Tibial artery (tissue), 4 donors: ENCODE measurements at regions not wholly inside any gene's neighbourhood (a gene's known extent, or its start where the extent isn't known, plus 50 kb on each side); places are given as distances from the start of the nearest gene placed in this dataset.

Experiments
- DNase-seq, 2 donors: peaks; one replicate each; pipeline ENCODE4 v3.0.0-alpha.2; 2019
- H3K27ac ChIP-seq, 2 donors: fragments of 200-600 bp; sonication (generic) in 1 of 2; 1 replicate in 1 of 2; 2 replicates in 1 of 2; pipeline ENCODE4 v1.5.1; 2018 to 2019; ENCODE audit warnings: mild to moderate bottlenecking in 1 of 2
- H3K27me3 ChIP-seq, 2 donors: fragments of 200-600 bp; sonication (generic) in 1 of 2; one replicate each; pipeline versions ENCODE4 v1.5.1 to v1.6.0; 2016 to 2019
- H3K36me3 ChIP-seq, 3 donors: fragments of 200-600 bp; sonication (generic) in 2 of 3; one replicate each; pipeline ENCODE4 v1.5.1; 2016 to 2019; ENCODE audit warnings: mild to moderate bottlenecking in 2 of 3
- H3K4me1 ChIP-seq, 4 donors: fragments of 200-600 bp; sonication (generic) in 2 of 4; 1 replicate in 3 of 4; 2 replicates in 1 of 4; pipeline ENCODE4 v1.5.1; 2016 to 2019
- H3K4me3 ChIP-seq, 2 donors: fragments of 200-600 bp; sonication (generic) in 1 of 2; 1 replicate in 1 of 2; 2 replicates in 1 of 2; pipeline ENCODE4 v1.5.1; 2018 to 2019; ENCODE audit warnings: mild to moderate bottlenecking in 2 of 2
- H3K9me3 ChIP-seq, 3 donors: fragments of 200-600 bp; sonication (generic) in 1 of 3; one replicate each; pipeline ENCODE4 v1.5.1; 2016 to 2019
- CTCF ChIP-seq, 2 experiments: fragments of 200-600 bp in 1 of 2; fragments of 450-650 bp in 1 of 2; IDR thresholded peaks; one replicate each; pipeline ENCODE4 v1.5.1; 2017 to 2019; ENCODE audit warnings: antibody characterized with exemption in 2 of 2, mild to moderate bottlenecking in 1 of 2, moderate library complexity in 1 of 2
- intact Hi-C: fragments of 100-400 bp; cut with DNase I; formaldehyde crosslinking; loops from one replicate; pipeline ENCODE4 v1.15.0; 2023; ENCODE audit warnings: low total_unique reads

- no peaks in the 10 kb centered on the region for H3K36me3 ChIP-seq
- TF ChIP-seq CTCF (IDR thresholded peaks at IDR 0.05) = no peak
- no peaks in the 10 kb centered on the region for H3K4me1 ChIP-seq
- no peaks in the 10 kb centered on the region for H3K9me3 ChIP-seq
- DNase-seq = no peak
- no peaks in the 10 kb centered on the region for H3K27me3 ChIP-seq
- no peak overlapping the region for H3K27ac ChIP-seq
- no peak overlapping the region for H3K4me3 ChIP-seq
- intact Hi-C loops = no loop called here
These were observed 320.6 kb downstream of the SNAPC1 start for GRCh38 chr14:62082779-62083178.

DNA sequence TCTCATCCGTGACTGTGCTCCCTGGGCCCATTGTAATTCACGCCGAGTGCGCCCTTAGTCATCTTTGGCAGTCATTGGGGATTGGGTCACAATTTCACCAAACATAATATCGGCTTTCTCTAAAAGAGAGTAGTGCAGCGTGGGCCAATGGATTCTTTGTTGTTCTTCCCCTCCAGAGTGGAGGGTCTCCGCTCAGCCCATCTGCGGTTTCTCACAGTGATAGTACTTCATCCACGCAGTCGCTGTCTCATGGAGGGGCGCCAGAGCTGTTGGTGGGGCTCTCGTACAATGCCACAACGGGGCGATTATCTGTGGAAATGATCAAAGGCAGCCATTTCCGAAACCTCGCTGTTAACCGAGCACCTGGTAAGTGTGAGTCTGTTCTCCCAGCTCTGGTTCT, 321.8 kb downstream of the SNAPC1 start:
- H3K9me3 ChIP-seq = no peaks in the 10 kb centered on the region
- H3K4me1 ChIP-seq = no peaks in the 10 kb centered on the region
- no peaks in the 10 kb centered on the region for H3K27me3 ChIP-seq
- H3K27ac ChIP-seq = no peak overlapping the region
- no peak overlapping the region for H3K4me3 ChIP-seq
- DNase-seq = no peak
- intact Hi-C loops = no loop called here
- no peaks in the 10 kb centered on the region for H3K36me3 ChIP-seq
- TF ChIP-seq CTCF (IDR thresholded peaks at IDR 0.05) = no peak

- intact Hi-C loops = no loop called here
- no peak for DNase-seq
- Histone ChIP-seq H3K27ac (no peak overlapping the region), H3K9me3 (no peaks in the 10 kb centered on the region), H3K4me1 (no peaks in the 10 kb centered on the region), H3K27me3 (no peaks in the 10 kb centered on the region), H3K4me3 (no peak overlapping the region), H3K36me3 (no peaks in the 10 kb centered on the region)
- no peak for TF ChIP-seq CTCF (IDR thresholded peaks at IDR 0.05)
These were observed 325.0 kb downstream of the SNAPC1 start for GRCh38 chr14:62087191-62087590.

DNA sequence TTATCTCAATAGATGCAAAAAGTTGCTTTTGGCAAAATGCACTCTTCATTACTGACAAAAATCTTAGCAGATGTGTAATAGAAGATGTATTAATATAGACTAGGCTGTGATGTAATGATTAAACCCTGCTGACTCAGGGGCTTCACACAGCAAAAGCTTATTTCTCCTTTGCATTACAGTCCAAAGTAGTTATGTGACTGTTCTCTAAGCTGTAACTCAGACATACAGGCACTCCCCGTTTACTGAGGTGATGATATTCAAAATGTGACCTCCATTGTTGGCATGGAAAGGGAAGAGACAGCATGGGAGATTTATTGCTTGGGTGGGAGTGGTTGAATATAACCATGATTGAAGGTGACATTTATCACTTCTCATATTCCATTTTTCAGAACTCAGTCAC, 331.5 kb downstream of the SNAPC1 start:
- H3K27me3 ChIP-seq = no peaks in the 10 kb centered on the region
- intact Hi-C loops = no loop called here
- DNase-seq = no peak
- H3K27ac ChIP-seq = no peak overlapping the region
- no peaks in the 10 kb centered on the region for H3K4me1 ChIP-seq
- H3K4me3 ChIP-seq = no peak overlapping the region
- TF ChIP-seq CTCF (IDR thresholded peaks at IDR 0.05) = no peak
- no peaks in the 10 kb centered on the region for H3K36me3 ChIP-seq
- no peaks in the 10 kb centered on the region for H3K9me3 ChIP-seq

GRCh38 chr14:62097072-62097471, 334.9 kb downstream of the SNAPC1 start:
- intact Hi-C loops = no loop called here
- no peak overlapping the region for H3K4me3 ChIP-seq
- DNase-seq = no peak
- H3K27me3 ChIP-seq = no peaks in the 10 kb centered on the region
- no peaks in the 10 kb centered on the region for H3K9me3 ChIP-seq
- no peaks in the 10 kb centered on the region for H3K36me3 ChIP-seq
- H3K27ac ChIP-seq = no peak overlapping the region
- H3K4me1 ChIP-seq = no peaks in the 10 kb centered on the region
- no peak for TF ChIP-seq CTCF (IDR thresholded peaks at IDR 0.05)

DNA sequence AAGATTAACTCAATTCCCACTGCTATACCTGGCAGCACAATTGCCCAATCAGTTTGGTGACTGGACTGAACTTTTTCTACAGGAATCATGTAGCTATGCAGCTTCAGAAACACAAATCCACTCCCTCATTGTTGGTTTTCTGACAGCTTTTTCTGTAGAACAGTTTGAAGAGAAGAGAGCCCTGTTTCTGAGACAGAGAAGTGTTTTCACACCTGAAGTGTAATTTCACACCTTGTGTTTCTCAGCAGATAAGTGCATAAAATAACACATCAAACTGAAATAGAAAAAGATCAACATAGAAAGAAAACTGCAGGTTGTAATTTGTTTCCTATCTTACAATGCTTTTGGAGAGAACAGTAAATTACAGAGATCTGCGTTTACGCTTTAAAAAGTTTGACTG, 335.6 kb downstream of the SNAPC1 start:
- intact Hi-C loops = no loop called here
- H3K4me1 ChIP-seq = no peaks in the 10 kb centered on the region
- no peaks in the 10 kb centered on the region for H3K9me3 ChIP-seq
- TF ChIP-seq CTCF (IDR thresholded peaks at IDR 0.05) = no peak
- H3K27ac ChIP-seq = no peak overlapping the region
- H3K27me3 ChIP-seq = no peaks in the 10 kb centered on the region
- H3K36me3 ChIP-seq = no peaks in the 10 kb centered on the region
- no peak for DNase-seq
- H3K4me3 ChIP-seq = no peak overlapping the region
